IMR-90 (cell line): ENCODE measurements at regions not wholly inside any gene's neighbourhood (a gene's known extent, or its start where the extent isn't known, plus 50 kb on each side); places are given as distances from the start of the nearest gene placed in this dataset.

ENCODE experiments used
- ATAC-seq: fragments of 200-7000 bp; cut with Tn5 transposase; 2 replicates; pipeline ENCODE4 v1.9.1; 2020; ENCODE audit warnings: low read depth, mild to moderate bottlenecking, moderate library complexity
- BruUV-seq: library from RNA; stranded (reverse); fragments of 400-500 nt; replicated peaks from 2 replicates; lab custom pipeline; 2021; lab: Mats Ljungman, UMichigan
- CTCF ChIA-PET: fragments of 300-600 bp; formaldehyde crosslinking; extraction: SDS; loops from one replicate; lab custom pipeline; 2021; ENCODE audit warnings: antibody characterized with exemption; lab: Yijun Ruan, JAX
- POLR2A ChIA-PET: fragments of 300-600 bp; sonication (Branson Sonifier 250); formaldehyde crosslinking; loops from one replicate; lab custom pipeline; 2022; ENCODE audit warnings: antibody characterized with exemption; ENCODE audit not compliant: unreplicated experiment; lab: Charles Lee
- DNase-seq: peaks from one replicate; pipeline ENCODE4 v3.0.0; 2013
- H2AFZ ChIP-seq: replicated peaks from 2 replicates; pipeline ENCODE3; 2013; ENCODE audit warnings: low read length, mild to moderate bottlenecking; ENCODE audit not compliant: poor library complexity
- H2AK5ac ChIP-seq: 2 replicates; pipeline ENCODE4 v1.6.1; 2013; ENCODE audit warnings: low read depth, low read length, inconsistent platforms
- H2AK9ac ChIP-seq: replicated peaks from 2 replicates; pipeline ENCODE3; 2013; ENCODE audit warnings: mild to moderate bottlenecking, low read depth, low read length, moderate library complexity; ENCODE audit not compliant: poor library complexity
- H2BK120ac ChIP-seq: 2 replicates; pipeline ENCODE4 v1.6.1; 2013; ENCODE audit warnings: low read depth, low read length, inconsistent platforms
- H2BK15ac ChIP-seq: 3 replicates; pipeline ENCODE4 v1.6.1; 2013; ENCODE audit warnings: low read depth, low read length, inconsistent platforms
- H2BK20ac ChIP-seq: 2 replicates; pipeline ENCODE4 v1.6.1; 2013; ENCODE audit warnings: low read depth, mild to moderate bottlenecking, inconsistent platforms, low read length, moderate library complexity
- H2BK5ac ChIP-seq: 2 replicates; pipeline ENCODE4 v1.6.1; 2013; ENCODE audit warnings: mild to moderate bottlenecking, low read depth, low read length, inconsistent platforms; ENCODE audit not compliant: poor library complexity, severe bottlenecking
- H3K14ac ChIP-seq: replicated peaks from 2 replicates; pipeline ENCODE4 v1.6.1; 2013; ENCODE audit warnings: low read depth, low read length, inconsistent platforms
- H3K18ac ChIP-seq: 2 replicates; pipeline ENCODE4 v1.6.1; 2013; ENCODE audit warnings: low read depth, low read length, control low read depth
- H3K23ac ChIP-seq: 2 replicates; pipeline ENCODE4 v1.6.1; 2013; ENCODE audit warnings: low read depth, low read length, inconsistent platforms
- H3K27ac ChIP-seq: 2 replicates; pipeline ENCODE4 v1.5.1; 2013; ENCODE audit warnings: mild to moderate bottlenecking, control low read depth, low read length; ENCODE audit not compliant: insufficient read depth
- H3K27me3 ChIP-seq: 2 replicates; pipeline ENCODE4 v1.6.1; 2013; ENCODE audit warnings: low read length; ENCODE audit not compliant: control insufficient read depth, insufficient read depth
- H3K36me3 ChIP-seq: 2 replicates; pipeline ENCODE4 v1.6.1; 2013; ENCODE audit warnings: low read length, mixed read lengths; ENCODE audit not compliant: control insufficient read depth, insufficient read depth
- H3K4ac ChIP-seq: 2 replicates; pipeline ENCODE4 v1.6.1; 2013; ENCODE audit warnings: low read depth, low read length, inconsistent platforms
- H3K4me1 ChIP-seq: 2 replicates; pipeline ENCODE4 v1.6.1; 2013; ENCODE audit warnings: low read length, mixed read lengths; ENCODE audit not compliant: control insufficient read depth, insufficient read depth
- H3K4me2 ChIP-seq: 2 replicates; pipeline ENCODE4 v1.6.1; 2013; ENCODE audit warnings: low read depth, mild to moderate bottlenecking, control low read depth, low read length, moderate library complexity
- H3K4me3 ChIP-seq: 2 replicates; pipeline ENCODE4 v1.5.1; 2013; ENCODE audit warnings: low read depth, mild to moderate bottlenecking, control low read depth, low read length, moderate library complexity; ENCODE audit not compliant: insufficient read depth
- H3K56ac ChIP-seq: 2 replicates; pipeline ENCODE4 v1.6.1; 2013; ENCODE audit warnings: low read length, inconsistent platforms; ENCODE audit not compliant: insufficient read depth; ENCODE audit errors: extremely low read depth
- H3K79me1 ChIP-seq, 2 experiments: 2 replicates each; pipeline ENCODE4 v1.6.1; 2013; ENCODE audit warnings: low read length in 2 of 2, inconsistent platforms in 1 of 2, low read depth in 1 of 2
- H3K9ac ChIP-seq: 2 replicates; pipeline ENCODE4 v1.6.1; 2013; ENCODE audit warnings: low read depth, low read length, control low read depth
- H3K9me1 ChIP-seq: 2 replicates; pipeline ENCODE4 v1.6.1; 2013; ENCODE audit warnings: low read length, inconsistent platforms; ENCODE audit not compliant: insufficient read depth
- H3K9me3 ChIP-seq: 2 replicates; pipeline ENCODE4 v1.6.1; 2013; ENCODE audit warnings: low read length; ENCODE audit not compliant: control insufficient read depth, insufficient read depth
- H4K20me1 ChIP-seq: 2 replicates; pipeline ENCODE4 v1.6.1; 2013; ENCODE audit warnings: low read length, inconsistent platforms; ENCODE audit not compliant: insufficient read depth
- H4K5ac ChIP-seq: 2 replicates; pipeline ENCODE4 v1.6.1; 2013; ENCODE audit warnings: mild to moderate bottlenecking, low read depth, low read length, control low read depth
- H4K8ac ChIP-seq, 2 experiments: 2 replicates each; pipeline ENCODE4 v1.6.1; 2013; ENCODE audit warnings: low read depth in 2 of 2, low read length in 2 of 2, control low read depth in 1 of 2, inconsistent platforms in 1 of 2
- H4K91ac ChIP-seq: 2 replicates; pipeline ENCODE4 v1.6.1; 2013; ENCODE audit warnings: low read depth, low read length, inconsistent platforms; ENCODE audit not compliant: insufficient read depth
- MXI1 ChIP-seq: IDR thresholded peaks from 2 replicates; pipeline ENCODE4 v1.6.1; 2012; ENCODE audit warnings: low read depth, mild to moderate bottlenecking, low read length, moderate library complexity, borderline replicate concordance
- WGBS, 2 experiments: methylation state at CpG; one replicate each; pipeline versions ENCODE4 v1.1.5 to v1.1.7; 2013; ENCODE audit warnings: missing lambda C conversion rate in 2 of 2; ENCODE audit not compliant: insufficient read length in 1 of 2; ENCODE audit errors: extremely low coverage in 2 of 2; 5-methylcytosine and 5-hydroxymethylcytosine counted together
- dilution Hi-C: fragments of 300-500 bp; cut with HindIII; formaldehyde crosslinking; loops from one replicate; pipeline ENCODE4 v1.14.3; 2018; ENCODE audit warnings: low sequenced_read_pairs; ENCODE audit not compliant: unreplicated experiment
- in situ Hi-C: fragments of 300-500 bp; cut with MboI; formaldehyde crosslinking; loops from 3 replicates; pipeline ENCODE4 v1.14.3; 2019; ENCODE audit warnings: low sequenced_read_pairs, inconsistent platforms, mixed read lengths
- intact Hi-C: fragments of 100-400 bp; cut with micrococcal nuclease; formaldehyde crosslinking; loops from 2 replicates; pipeline ENCODE4 v1.10.0; 2022

DNA sequence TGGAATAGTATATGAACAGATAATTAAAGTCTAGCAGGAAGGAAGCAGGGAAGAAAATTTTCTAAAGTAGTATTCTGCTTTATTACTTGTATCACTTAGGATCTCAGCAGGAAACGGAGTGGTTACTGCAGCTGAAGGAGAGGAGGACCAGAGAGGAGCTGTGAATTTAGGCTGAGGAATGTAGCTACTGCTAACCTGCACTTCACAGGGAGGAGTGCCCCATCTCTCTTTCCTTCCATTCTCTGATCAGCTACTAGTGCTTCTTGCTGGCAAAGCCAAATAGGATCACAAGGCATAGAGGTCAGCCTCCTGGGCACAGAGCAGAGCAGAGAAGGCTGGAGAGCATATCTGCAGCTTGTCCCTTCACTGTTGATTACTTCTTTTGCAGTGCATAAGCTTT lies 205.3 kb upstream of the ASCC3 start:
- no peaks in the 10 kb centered on the region for H3K27me3 ChIP-seq
- H3K79me1 ChIP-seq = no peaks in the 10 kb centered on the region
- H2AFZ ChIP-seq = peak overlapping the region; percentile 63
- no peak overlapping the region for H2BK15ac ChIP-seq
- H3K14ac ChIP-seq = no peak overlapping the region
- intact Hi-C loops (no loop called here), dilution Hi-C loops (no loop called here), in situ Hi-C loops (no loop called here)
- H3K56ac ChIP-seq = no peak overlapping the region
- H3K4me1 ChIP-seq = peaks cover 4% of the 10 kb centered on the region; the same call in 1 of the 2 replicates
- H2BK5ac ChIP-seq = peak overlapping the region; percentile 19
- CTCF ChIA-PET = interaction anchor here (0.8 kb wide), 1 partner anchor 17 kb away, joined by 4 read pairs; no protein-coding TSS in a partner anchor
- 0 out of 2 replicates have a peak overlapping the region, but pooled peaks have one; percentile 53 for H2BK20ac ChIP-seq
- no peak overlapping the region; the same call in 1 of the 2 replicates for H2AK5ac ChIP-seq
- no peak overlapping the region for H3K4me2 ChIP-seq
- ATAC-seq (no peak), DNase-seq (no peak)
- 0 out of 2 replicates have a peak overlapping the region, but pooled peaks have one; percentile 15 for H2BK120ac ChIP-seq
- no peak overlapping the region; the same call in 1 of the 2 replicates for H3K23ac ChIP-seq
- H3K27ac ChIP-seq = no peak overlapping the region
- no peak overlapping the region for H3K9ac ChIP-seq
- H3K36me3 ChIP-seq = no peaks in the 10 kb centered on the region
- H4K8ac ChIP-seq = no peak overlapping the region
- peaks cover 2% of the 10 kb centered on the region; the same call in 1 of the 2 replicates for H3K9me3 ChIP-seq
- no TSS peak for BruUV-seq
- POLR2A ChIA-PET = no interaction called here
- no peak overlapping the region for H4K91ac ChIP-seq
- H2AK9ac ChIP-seq = no peak overlapping the region
- peak overlapping the region; percentile 65; the same call in 1 of the 2 replicates for H3K18ac ChIP-seq
- TF ChIP-seq MXI1 = no peak
- no CpG with 5 or more reads among the region's 1 CpG for WGBS, 2 experiments
- H4K20me1 ChIP-seq = no peaks in the 10 kb centered on the region
- no peak overlapping the region for H3K4me3 ChIP-seq
- 0 out of 2 replicates have a peak overlapping the region, but pooled peaks have one; percentile 35 for H3K4ac ChIP-seq
- H3K9me1 ChIP-seq = no peaks in the 10 kb centered on the region
- no peak overlapping the region; the same call in 1 of the 2 replicates for H4K5ac ChIP-seq
